ENCODE measurements at regions not wholly inside any gene's neighbourhood (a gene's known extent, or its start where the extent isn't known, plus 50 kb on each side); places are given as distances from the start of the nearest gene placed in this dataset.
"Not testable (repeated sequence)": the region's sequence is repeated elsewhere in the genome, so short reads cannot be mapped to it uniquely, and the experiment has no call there.

DNA sequence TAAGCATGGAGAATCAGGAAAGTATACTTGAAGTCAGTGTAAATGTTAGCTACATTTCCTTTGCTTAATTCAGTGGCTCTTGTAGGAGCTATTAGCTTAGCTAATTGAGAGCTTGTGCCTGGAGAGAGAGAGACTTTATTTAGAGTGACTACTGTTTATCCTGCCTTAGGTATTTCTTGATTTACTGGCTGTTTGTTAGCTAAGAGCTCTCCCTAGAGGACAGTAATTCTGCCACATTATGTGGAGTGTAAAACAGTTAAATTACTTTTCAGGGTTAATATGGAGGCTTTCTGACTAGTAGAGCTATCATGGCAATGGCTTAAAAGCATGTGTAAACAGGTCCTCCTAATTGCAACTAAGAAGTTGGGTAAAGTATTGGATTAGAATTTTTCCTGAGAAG is 306.5 kb upstream of the TECRL start:
- no peak for DNase-seq

DNA sequence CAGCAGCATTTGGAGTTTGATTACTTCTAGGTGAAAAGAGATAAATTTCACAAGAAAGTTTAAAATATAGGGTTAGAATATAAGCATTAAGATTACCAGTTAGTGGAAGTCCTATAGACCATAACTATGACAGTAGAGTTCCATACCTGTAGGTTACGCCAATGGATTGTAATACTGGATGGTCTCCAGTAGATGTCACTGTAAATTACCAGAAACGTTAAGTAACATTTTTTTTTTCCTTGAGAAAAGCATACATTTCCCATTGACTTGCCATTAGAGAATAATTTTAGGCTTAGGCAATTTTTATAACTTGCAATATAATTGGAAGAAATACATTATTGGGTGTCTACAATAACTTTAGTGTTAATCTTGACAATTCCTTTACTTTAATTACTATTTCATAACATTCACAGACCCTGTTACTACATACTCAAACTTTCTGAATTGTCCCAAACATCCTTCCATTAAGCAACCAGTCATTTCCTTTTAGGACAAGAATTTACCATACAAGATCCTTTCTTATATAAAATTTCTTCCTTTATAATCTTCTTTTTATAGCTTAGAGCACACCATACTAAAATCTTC is 304.1 kb upstream of the TECRL start:
- peak; percentile 13 for DNase-seq

GRCh38 chr4:64712590-64712989 is 303.3 kb upstream of the TECRL start:
- DNase-seq, result no peak

DNA sequence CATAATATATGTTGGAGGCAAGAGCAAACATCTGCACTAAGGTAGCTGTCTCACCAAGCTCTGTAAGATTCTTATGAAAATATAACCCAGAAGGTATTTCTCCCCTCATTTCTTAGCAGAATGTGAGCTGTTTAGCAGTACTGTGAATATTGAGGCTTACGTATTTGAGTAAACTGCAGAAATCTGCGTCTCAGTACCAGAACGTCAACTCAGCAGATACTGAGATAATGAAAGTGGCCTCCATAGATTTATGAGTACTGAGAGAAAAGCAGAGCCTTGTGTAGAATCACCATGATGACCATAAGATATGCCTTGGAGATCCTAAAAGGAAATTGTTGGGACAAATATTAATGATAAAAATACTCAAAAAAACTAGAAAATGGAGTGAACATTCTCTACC is 296.7 kb upstream of the TECRL start:
- no peak for DNase-seq

- no peak for DNase-seq
Measured at GRCh38 chr4:64698171-64698570, 288.9 kb upstream of the TECRL start.

DNA sequence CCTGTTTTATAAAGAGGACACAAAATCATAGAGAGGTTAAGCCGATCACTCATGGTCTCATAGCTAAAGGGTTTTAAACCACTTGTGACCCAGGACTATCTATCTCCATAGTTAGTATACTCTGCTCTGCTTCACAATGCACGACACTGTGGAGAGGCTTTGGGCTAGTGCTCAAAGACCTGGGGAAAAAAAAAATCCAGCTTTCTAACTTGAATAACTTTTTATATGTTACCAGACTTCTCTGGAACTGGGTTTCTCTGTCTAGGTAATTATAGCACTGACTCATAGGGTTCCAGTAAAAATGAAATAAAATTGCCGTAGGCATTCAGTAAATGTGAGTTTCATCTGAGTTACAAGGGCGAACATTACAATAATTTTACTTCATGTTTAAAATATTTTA is 273.7 kb upstream of the TECRL start:
- DNase-seq, result no peak

- no peak for DNase-seq
Measured at GRCh38 chr4:64682481-64682880, 273.2 kb upstream of the TECRL start.

DNA sequence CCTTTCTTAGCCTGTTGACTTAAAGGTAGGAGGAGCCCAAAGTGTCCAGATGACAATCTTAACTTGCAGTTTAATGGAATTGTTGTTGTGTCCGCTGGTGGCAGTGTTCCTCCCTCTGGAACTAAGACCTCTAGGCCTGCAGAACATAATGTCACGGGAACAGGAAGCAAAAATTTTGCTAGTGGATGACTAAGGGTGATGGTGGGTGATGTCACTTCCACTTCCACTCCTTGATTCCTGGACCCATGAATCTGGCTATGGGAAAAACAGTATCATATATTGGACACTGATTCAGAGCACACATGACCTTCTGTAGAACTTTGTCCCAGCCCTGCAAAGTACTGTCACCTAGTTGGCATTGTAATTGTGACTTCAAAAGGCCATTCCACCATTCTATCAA is 263.9 kb upstream of the TECRL start:
- DNase-seq, result not testable (repeated sequence)

GRCh38 chr4:64670647-64671046 is 261.4 kb upstream of the TECRL start:
- DNase-seq, result no peak

DNA sequence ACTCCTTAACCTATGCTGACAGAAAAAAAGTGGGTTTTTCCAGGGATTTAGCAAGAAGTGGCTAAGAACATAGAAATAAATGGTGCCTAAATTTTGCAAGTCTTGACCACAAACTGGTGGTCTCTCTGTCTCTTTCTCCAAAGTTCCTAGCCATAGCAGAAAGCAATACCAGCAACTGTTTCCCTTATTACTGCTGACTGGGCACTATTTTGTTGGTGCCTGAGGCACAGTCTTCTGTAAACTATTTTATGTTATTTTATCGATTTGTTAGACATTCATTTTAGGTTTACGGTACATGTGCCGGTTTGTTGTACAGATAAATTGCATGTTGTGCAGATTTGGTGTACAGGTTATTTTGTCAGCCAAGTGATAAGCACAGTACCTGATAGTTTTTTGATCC is 234.6 kb upstream of the TECRL start:
- DNase-seq, result no peak

- DNase-seq, result no peak
Measured at GRCh38 chr4:64642936-64643335, 233.7 kb upstream of the TECRL start.

GRCh38 chr4:64640402-64640801 is 231.2 kb upstream of the TECRL start:
- not testable (repeated sequence) for DNase-seq

GRCh38 chr4:64625438-64625837 is 216.2 kb upstream of the TECRL start:
- no peak for DNase-seq

- peak; percentile 46 for DNase-seq
Measured at GRCh38 chr4:64617800-64618199, 208.6 kb upstream of the TECRL start.

DNA sequence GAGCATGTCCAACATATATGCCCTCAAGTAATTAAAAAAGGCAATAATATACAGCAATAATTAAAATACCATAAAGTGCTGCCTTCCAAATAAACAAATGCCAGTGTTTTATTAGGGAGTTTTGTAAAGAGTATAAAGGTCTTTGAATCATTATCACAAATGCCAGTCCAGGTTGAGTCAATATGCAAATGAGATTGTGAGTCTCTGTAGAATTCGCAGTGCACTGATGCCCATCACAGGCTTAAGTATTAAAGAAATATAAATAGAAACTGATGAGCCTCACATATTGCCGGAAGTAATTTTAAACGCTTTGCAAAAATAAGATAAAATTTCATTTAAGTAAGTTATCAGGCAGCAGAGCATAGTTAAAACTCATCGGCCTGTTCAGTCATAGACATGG is 205.0 kb upstream of the TECRL start:
- no peak for DNase-seq

DNA sequence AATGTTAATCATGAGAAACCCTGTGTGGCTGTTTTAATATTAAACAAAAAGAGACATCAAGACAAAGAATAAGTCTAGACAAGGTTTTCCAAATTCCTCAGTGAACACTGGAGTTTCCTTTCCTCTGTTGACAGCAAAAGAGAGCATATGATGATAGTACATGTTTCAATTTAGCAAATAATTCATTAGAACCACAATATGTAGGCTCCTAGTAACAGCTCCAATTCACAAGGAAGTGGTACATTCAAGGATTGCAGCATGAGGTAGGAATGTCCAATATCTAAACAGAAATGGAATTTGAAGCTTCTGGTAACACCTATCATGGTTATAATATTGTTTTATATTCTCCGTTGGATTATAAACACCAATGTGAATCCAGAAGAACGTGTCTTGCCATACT is 203.8 kb upstream of the TECRL start:
- DNase-seq, result no peak

DNA sequence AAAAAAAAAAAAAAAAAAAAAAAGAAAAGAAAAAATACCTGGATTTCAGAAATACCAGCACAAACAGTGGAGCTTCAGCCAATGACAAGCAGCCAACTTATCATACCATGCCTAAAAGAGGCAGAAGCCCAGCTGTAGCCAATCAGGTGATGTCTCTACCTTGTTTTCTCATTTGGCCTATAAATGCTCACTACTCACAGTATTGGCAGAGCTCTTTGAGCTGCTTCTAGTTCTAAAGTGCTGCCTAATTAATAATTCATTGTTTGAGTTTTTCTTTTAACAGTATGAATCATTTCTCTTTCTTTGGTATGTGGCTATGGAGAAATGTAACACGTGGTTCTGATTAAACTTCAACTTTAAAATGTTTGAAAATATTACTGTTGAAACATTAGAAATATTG is 188.8 kb upstream of the TECRL start:
- no peak for DNase-seq

DNA sequence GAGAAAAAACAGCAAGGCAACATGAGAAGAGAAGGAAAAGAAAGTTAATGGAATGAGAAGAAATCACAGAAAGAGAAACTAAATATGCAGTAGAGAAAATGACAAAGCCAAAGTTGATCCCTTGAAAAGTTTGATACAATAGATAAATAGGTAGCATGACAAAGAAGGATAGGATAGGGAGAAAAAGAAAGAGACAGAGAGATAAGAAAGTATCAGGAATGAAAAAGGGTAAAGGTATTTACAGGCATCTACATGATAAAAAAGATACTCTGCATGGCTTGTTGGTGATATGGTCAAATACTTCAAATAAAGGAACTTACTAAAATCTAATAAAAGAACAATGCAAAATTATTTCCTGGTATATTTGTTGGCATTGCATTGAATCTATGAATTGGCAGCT is 185.5 kb upstream of the TECRL start:
- no peak for DNase-seq

DNA sequence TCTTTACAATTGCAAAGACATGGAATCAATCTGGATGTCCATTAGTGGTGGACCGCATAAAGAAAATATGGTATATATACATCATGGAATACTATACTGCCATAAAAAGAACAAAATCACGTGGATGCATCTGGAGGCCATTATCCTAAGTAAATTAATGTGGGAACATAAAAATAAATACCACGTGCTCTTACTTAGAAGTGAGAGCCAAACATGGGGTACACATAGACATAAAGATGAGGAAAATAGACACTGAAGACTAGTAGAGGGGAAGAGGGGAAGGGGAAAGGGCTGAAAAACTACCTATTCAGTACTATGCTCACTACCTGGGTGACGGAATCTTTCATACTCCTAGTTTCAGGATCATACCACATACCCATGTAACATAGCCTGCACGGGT is 179.3 kb upstream of the TECRL start:
- no peak for DNase-seq

GRCh38 chr4:64584981-64585557 is 175.8 kb upstream of the TECRL start:
- peak; percentile 5 for DNase-seq

DNA sequence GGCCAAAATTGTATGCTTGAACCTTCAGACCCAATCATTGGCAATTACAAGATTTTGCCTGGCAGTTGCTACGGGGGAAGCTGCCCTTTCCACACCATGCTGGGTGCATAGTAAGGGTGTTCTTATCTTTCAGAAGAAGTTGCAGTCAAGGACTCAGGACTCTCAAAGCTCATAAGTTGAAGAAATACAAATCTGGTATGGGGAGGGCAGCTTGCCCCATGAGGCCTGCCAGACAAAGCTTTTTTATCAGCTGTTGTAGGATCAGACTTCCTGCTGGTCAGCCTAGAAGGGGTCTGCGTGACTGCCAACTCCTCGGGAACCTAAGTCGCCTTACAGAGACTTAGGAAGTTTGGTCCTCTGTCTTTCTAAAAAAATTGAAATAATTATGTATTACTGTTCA is 174.9 kb upstream of the TECRL start:
- no peak for DNase-seq

GRCh38 chr4:64582492-64582891 is 173.2 kb upstream of the TECRL start:
- DNase-seq, result no peak

DNA sequence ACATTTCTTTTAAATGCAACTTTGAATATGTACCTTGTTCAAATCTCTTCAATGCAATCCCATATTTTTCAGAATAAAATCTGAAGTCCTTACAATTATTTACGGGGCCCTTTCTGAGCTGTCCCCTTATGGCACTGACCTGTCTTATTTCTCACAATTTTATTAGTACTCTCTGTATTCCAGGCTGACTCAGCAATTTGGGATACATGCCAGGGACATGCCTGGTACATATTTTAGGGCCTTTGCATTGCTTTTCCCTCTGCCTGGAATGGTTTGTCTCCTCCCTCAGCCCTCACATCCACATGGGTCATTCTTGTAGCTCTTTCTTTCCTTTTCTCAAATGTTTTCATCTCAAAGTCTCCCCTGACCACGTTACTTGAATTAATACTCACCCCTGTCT is 172.2 kb upstream of the TECRL start:
- DNase-seq, result no peak

- no peak for DNase-seq
Measured at GRCh38 chr4:64564126-64564525, 154.9 kb upstream of the TECRL start.

- DNase-seq, result no peak
Measured at GRCh38 chr4:64559571-64559970, 150.3 kb upstream of the TECRL start.

- no peak for DNase-seq
Measured at GRCh38 chr4:64551125-64551524, 141.9 kb upstream of the TECRL start.

Data from NCI-H510A treated with DMSO at 0.1 percent for 48 hours (cell line).